ENCODE measurements at regions not wholly inside any gene's neighbourhood (a gene's known extent, or its start where the extent isn't known, plus 50 kb on each side); places are given as distances from the start of the nearest gene placed in this dataset.

DNA sequence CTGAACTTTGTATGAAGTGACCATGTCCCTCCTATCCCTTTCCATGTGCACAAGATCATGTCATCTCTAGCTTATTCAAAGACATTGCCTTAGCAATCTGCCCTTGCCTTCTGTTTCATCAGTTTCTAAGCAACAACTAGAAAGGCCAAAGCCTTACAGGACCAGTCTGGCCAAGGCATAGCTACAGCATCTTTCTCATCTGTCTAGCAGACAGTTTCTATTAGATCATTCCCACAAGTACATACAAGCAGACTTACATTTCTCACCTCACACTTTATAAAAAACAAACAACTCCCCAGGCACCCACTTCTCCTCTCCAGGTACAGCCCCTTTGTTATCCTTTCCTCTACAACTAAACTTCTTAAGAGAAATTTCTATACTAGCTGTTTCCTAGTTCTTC lies 188.7 kb upstream of the AADAT start:
- TF ChIP-seq POLR2A (IDR thresholded peaks at IDR 0.05; ENCODE audit: low read depth, low read length) (no peak), POLR2AphosphoS5 (IDR thresholded peaks at IDR 0.05; ENCODE audit: low read depth, low read length) (no peak), TAF1 (IDR thresholded peaks at IDR 0.05; ENCODE audit: borderline replicate concordance, low read depth, low read length) (no peak)
- FAIRE-seq (no peak), DNase-seq (ENCODE audit: insufficient read length) (no peak)

DNA sequence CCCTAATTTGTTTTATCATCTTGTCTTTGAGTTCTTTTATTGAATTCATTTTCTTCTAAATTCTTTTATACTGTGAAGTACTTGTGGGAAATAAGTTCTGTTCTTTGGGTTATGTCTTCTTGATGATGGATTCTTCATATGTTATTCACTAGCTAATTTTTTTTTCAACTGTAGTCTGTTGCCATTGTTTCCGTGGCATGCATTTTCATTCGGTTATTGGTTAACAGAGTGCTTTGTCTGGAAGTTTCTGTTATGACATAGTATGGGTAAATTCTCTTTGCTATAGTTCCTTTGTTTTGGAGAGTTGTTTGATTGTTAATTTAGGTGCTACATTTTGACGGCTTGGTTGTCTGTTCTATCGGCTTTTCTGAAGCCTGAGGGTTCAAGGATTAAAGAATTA lies 184.9 kb upstream of the AADAT start:
- no peak for TF ChIP-seq POLR2A (IDR thresholded peaks at IDR 0.05; ENCODE audit: low read depth, low read length)
- FAIRE-seq (no peak), DNase-seq (ENCODE audit: insufficient read length) (no peak)

DNA sequence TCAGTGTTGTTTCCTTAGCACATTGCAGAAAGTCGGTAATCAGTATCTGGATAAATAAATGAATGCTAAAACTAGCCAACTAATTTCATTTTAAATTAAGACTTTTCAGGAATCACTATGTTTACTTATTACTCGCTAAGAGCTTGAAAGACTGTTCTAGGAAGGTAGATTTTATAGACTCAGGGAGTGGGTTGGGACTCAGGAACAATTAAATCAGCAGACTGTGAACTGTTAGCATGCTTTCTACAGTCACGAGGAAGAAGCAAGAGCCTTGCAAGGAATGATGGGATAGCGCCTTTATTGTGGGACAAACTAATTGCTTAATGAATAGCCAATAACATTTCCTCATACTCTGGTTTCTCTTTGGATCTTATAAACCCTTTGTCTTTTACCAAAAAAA lies 183.2 kb upstream of the AADAT start:
- TF ChIP-seq POLR2A (IDR thresholded peaks at IDR 0.05; ENCODE audit: low read depth, low read length): no peak
- no peak for TF ChIP-seq POLR2AphosphoS5 (IDR thresholded peaks at IDR 0.05; ENCODE audit: low read depth, low read length)
- TF ChIP-seq TAF1 (IDR thresholded peaks at IDR 0.05; ENCODE audit: borderline replicate concordance, low read depth, low read length): no peak
- DNase-seq (ENCODE audit: insufficient read length) (no peak), FAIRE-seq (no peak)

DNA sequence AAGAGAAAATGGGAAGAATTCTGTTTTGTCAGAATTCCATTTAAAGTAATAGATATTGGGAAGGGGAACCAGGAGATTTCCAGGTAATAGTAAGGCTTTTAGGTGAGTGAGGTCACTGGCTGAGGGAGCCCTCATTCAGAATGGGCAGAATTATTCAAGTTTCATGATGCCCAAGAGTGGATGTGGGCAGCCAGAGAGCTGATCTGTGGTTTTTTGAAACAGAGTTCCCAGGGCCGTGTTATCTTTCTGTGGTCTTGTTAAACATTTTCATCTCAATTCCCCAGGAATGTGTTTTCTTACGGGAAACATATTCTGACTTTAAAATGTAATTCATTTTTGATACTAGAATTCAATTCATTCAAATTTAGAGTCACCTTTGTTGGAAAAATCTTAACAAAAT lies 182.0 kb upstream of the AADAT start:
- DNase-seq (ENCODE audit: insufficient read length) (no peak), FAIRE-seq (no peak)
- TF ChIP-seq TAF1 (IDR thresholded peaks at IDR 0.05; ENCODE audit: borderline replicate concordance, low read depth, low read length) (no peak), POLR2A (IDR thresholded peaks at IDR 0.05; ENCODE audit: low read depth, low read length) (no peak), POLR2AphosphoS5 (IDR thresholded peaks at IDR 0.05; ENCODE audit: low read depth, low read length) (no peak)

DNA sequence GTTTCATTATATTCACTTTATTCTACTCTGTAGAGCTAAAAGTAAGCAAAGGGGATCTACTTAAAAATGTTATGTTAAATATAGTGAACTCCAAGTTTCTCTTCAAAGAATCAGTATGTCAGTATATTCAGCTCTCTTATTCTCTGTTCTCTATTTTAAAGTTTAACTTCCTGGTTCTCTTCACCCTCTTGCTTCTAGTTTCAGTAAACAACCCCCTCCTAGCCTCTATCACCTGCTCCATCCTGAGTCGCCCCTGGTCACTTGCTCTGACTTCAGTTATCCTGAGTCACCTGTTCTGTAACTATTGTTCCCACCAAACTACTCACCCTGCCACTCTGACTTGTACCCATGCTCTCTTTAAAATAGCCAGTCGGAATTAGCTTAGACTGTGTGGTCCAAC lies 180.9 kb upstream of the AADAT start:
- no peak for TF ChIP-seq POLR2A (IDR thresholded peaks at IDR 0.05; ENCODE audit: low read depth, low read length)
- TF ChIP-seq POLR2AphosphoS5 (IDR thresholded peaks at IDR 0.05; ENCODE audit: low read depth, low read length): no peak
- no peak for TF ChIP-seq TAF1 (IDR thresholded peaks at IDR 0.05; ENCODE audit: borderline replicate concordance, low read depth, low read length)
- FAIRE-seq (no peak), DNase-seq (ENCODE audit: insufficient read length) (no peak)

DNA sequence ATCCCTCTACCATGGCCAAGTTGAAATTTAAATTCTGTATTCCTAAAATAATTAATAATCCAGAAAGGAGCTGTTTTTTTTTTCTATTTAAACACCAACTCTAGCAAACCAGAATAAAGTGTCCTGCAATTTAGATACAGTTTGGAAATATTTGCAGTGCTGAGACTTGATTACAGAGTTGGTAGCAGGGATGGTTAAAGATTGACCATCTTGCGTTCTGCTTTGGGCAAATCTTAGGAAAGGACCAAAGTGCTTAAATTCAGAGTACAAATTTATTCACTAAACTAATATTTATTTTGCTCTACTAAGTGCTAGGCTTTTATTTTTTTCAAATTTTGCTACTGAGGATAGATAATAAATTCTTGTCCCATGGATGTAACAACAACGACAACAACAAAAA lies 180.2 kb upstream of the AADAT start:
- FAIRE-seq: no peak
- DNase-seq (ENCODE audit: insufficient read length): no peak
- TF ChIP-seq TAF1 (IDR thresholded peaks at IDR 0.05; ENCODE audit: borderline replicate concordance, low read depth, low read length) (no peak), POLR2AphosphoS5 (IDR thresholded peaks at IDR 0.05; ENCODE audit: low read depth, low read length) (no peak), POLR2A (IDR thresholded peaks at IDR 0.05; ENCODE audit: low read depth, low read length) (no peak)

DNA sequence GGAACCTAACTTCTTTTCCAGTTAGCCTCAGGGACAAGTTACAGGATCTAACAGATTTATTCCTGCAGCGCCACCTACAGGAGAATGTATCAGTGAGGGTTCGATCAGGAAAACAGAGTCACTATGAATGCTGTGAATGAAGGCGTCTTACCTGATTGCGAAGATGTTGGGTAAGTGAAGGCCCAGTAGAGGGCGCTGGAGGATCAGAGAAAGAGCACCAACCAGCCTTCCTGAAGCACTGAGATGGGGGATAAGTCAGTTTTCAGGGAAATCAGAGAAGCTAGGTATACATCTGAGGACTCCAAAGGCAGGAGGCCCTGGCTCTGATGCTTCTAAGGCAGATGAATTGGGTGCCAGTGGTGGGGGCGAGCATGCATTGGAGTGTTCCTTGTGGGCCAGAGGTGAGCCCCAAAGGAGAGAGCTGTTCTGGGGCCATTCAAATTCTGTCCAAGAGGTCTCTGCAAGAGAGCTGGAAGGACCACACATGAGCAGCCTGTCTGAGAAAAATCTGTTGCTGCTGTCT lies 169.9 kb upstream of the AADAT start:
- FAIRE-seq (peak; percentile 97), DNase-seq (ENCODE audit: insufficient read length) (peak; percentile 5)
- TF ChIP-seq TAF1 (IDR thresholded peaks at IDR 0.05; ENCODE audit: borderline replicate concordance, low read depth, low read length): no peak
- no peak for TF ChIP-seq POLR2AphosphoS5 (IDR thresholded peaks at IDR 0.05; ENCODE audit: low read depth, low read length)
- no peak for TF ChIP-seq POLR2A (IDR thresholded peaks at IDR 0.05; ENCODE audit: low read depth, low read length)

DNA sequence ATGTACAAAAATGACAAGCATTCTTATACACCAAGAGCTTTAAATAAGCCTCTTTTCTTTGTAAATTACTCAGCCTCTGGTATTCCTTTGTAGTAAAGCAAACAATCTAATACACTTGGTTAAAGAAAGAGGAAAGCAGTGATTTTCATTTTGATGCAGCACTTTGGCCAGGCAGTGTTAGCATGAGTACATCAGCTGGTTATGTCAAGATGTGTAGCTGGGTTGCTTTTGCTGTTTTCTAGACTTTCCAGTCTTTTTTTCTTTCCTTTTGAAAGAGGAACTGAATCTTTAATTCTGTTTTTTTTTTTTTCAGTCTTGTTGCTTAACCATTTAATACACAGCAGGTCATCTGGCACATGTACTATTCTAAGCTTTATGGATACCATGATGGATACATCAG lies 167.1 kb upstream of the AADAT start:
- TF ChIP-seq POLR2AphosphoS5 (IDR thresholded peaks at IDR 0.05; ENCODE audit: low read depth, low read length) (no peak), TAF1 (IDR thresholded peaks at IDR 0.05; ENCODE audit: borderline replicate concordance, low read depth, low read length) (no peak), POLR2A (IDR thresholded peaks at IDR 0.05; ENCODE audit: low read depth, low read length) (no peak)
- DNase-seq (ENCODE audit: insufficient read length) (no peak), FAIRE-seq (peak; percentile 9)

DNA sequence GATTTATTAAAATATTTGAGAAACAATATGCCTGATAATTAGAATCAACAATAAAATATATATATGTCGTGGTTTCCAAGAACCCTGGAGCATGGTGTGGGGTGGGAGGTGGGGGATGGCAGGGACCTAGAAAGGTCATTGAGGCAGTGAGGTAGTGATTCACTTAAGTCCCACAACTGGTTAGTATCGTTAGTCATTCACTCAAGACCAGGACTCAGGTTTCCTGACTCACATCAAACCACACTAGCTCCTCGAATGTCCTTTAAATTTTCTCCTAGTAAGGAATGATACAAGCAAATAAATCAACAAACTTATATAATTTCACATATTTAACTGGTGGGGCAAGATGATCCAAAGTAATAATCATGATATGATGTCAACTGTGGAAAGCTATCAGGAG lies 158.8 kb upstream of the AADAT start:
- FAIRE-seq (no peak), DNase-seq (ENCODE audit: insufficient read length) (no peak)
- no peak for TF ChIP-seq POLR2AphosphoS5 (IDR thresholded peaks at IDR 0.05; ENCODE audit: low read depth, low read length)
- TF ChIP-seq TAF1 (IDR thresholded peaks at IDR 0.05; ENCODE audit: borderline replicate concordance, low read depth, low read length): no peak
- TF ChIP-seq POLR2A (IDR thresholded peaks at IDR 0.05; ENCODE audit: low read depth, low read length): no peak

DNA sequence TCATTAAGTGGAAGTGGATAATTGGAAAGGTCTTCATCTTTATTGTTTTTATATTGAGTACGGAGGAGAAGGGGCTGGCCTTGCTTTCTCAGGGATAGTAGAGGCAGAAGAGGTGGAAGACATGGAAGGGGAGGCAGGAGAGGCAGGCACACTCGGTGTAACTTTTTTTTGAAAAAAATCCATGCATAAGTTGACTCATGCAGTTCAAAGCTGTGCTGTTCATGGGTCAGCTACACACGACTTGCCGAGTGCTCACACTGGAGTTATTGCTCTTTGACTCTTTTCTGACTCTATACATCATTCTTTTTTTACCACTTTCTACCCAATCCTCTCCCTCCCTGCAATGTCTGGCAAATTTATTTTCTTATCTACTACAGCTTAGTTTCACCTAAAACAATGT lies 158.3 kb upstream of the AADAT start:
- FAIRE-seq (no peak), DNase-seq (ENCODE audit: insufficient read length) (no peak)
- TF ChIP-seq POLR2AphosphoS5 (IDR thresholded peaks at IDR 0.05; ENCODE audit: low read depth, low read length): no peak
- no peak for TF ChIP-seq POLR2A (IDR thresholded peaks at IDR 0.05; ENCODE audit: low read depth, low read length)
- TF ChIP-seq TAF1 (IDR thresholded peaks at IDR 0.05; ENCODE audit: borderline replicate concordance, low read depth, low read length): no peak

DNA sequence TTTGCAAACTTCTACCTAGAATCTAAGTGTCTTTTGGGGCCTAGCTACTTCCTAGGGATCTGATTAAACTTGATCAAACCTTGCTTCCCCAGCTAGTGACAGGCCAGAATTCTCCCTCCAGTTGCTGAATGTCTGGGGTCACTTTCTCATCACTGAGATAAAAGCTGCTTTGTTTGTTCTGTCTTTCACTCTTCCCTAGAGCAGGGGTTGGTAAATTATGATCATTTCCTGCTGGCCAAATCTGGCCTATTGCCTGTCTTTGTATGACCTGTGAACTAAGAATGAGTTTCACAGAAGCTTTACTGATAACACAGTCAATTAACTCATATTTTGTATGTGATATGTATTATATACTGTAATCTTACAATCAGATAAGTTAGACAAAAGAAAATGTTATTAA lies 157.8 kb upstream of the AADAT start:
- no peak for TF ChIP-seq TAF1 (IDR thresholded peaks at IDR 0.05; ENCODE audit: borderline replicate concordance, low read depth, low read length)
- no peak for TF ChIP-seq POLR2A (IDR thresholded peaks at IDR 0.05; ENCODE audit: low read depth, low read length)
- no peak for TF ChIP-seq POLR2AphosphoS5 (IDR thresholded peaks at IDR 0.05; ENCODE audit: low read depth, low read length)

DNA sequence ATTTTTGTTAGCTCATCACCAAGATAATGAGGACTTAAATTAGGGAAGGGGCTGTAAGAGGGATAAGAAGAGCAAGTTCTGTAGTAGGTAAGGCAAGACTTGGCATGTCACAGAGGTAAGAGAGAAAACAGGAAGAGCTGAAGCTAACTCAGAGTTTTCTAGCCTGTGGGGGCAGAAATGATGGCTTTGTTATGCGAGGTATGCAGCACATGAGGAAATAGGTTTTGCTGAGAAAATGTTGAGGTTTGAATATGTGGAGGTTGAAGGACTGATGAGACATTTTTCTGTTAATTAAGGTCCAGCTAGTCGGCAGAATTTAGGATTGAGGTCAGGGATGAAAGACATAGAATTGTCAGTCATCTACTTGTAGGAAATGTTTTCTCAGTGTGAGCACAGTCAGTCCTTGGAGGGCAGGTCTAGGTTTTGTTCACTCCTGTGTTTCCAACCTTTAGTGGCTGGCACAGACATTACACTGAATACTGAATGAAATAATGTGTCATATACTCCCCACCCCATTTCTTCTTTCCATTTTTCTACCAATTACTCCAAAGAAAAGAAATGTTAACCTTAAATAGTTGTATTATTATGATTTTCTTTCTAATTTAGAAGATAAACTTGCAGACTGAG lies 154.0 kb upstream of the AADAT start:
- no peak for TF ChIP-seq POLR2AphosphoS5 (IDR thresholded peaks at IDR 0.05; ENCODE audit: low read depth, low read length)
- TF ChIP-seq POLR2A (IDR thresholded peaks at IDR 0.05; ENCODE audit: low read depth, low read length): no peak
- TF ChIP-seq TAF1 (IDR thresholded peaks at IDR 0.05; ENCODE audit: borderline replicate concordance, low read depth, low read length): no peak
- FAIRE-seq: no peak
- no peak for DNase-seq (ENCODE audit: insufficient read length)

More for the DNA sequence above, 157.8 kb upstream of the AADAT start:
- FAIRE-seq (no peak), DNase-seq (ENCODE audit: insufficient read length) (no peak)
